Activated naive CD8-positive, alpha-beta T cell treated with anti-CD3 and anti-CD28 coated beads for 36 hours (primary cell): ENCODE measurements at regions not wholly inside any gene's neighbourhood (a gene's known extent, or its start where the extent isn't known, plus 50 kb on each side); places are given as distances from the start of the nearest gene placed in this dataset.
"Not testable (repeated sequence)": the region's sequence is repeated elsewhere in the genome, so short reads cannot be mapped to it uniquely, and the experiment has no call there.

Source experiments
- DNase-seq: peaks from one replicate; pipeline ENCODE4 v3.0.0; 2021
- H3K27ac Mint-ChIP-seq: one replicate; pipeline ENCODE4 v1.8.0; 2022; ENCODE audit warnings: mild to moderate bottlenecking, moderate library complexity, mixed read lengths
- H3K27me3 Mint-ChIP-seq: one replicate; pipeline ENCODE4 v1.8.0; 2022; ENCODE audit warnings: mild to moderate bottlenecking, mixed read lengths
- H3K36me3 Mint-ChIP-seq: one replicate; pipeline ENCODE4 v1.8.0; 2021; ENCODE audit warnings: mild to moderate bottlenecking, mixed read lengths
- H3K4me1 Mint-ChIP-seq: one replicate; pipeline ENCODE4 v1.8.0; 2021; ENCODE audit warnings: mixed read lengths
- H3K4me3 Mint-ChIP-seq: one replicate; pipeline ENCODE4 v1.8.0; 2022; ENCODE audit warnings: mild to moderate bottlenecking, moderate library complexity, mixed read lengths
- H3K9me3 Mint-ChIP-seq: one replicate; pipeline ENCODE4 v1.8.0; 2022; ENCODE audit warnings: mixed read lengths

- Mint-ChIP-seq H3K36me3 (no peaks in the 10 kb centered on the region), H3K4me3 (no peak overlapping the region), H3K9me3 (peaks cover 6% of the 10 kb centered on the region), H3K4me1 (no peaks in the 10 kb centered on the region), H3K27ac (no peak overlapping the region), H3K27me3 (peaks cover 9% of the 10 kb centered on the region)
- no peak for DNase-seq
These were observed 97.9 kb downstream of the TMEM168 start for GRCh38 chr7:112692333-112692732.

GRCh38 chr7:112697211-112697610 is 93.0 kb downstream of the TMEM168 start:
- H3K4me3 Mint-ChIP-seq, DNase-seq, H3K4me1 Mint-ChIP-seq, H3K9me3 Mint-ChIP-seq, H3K36me3 Mint-ChIP-seq, H3K27ac Mint-ChIP-seq: not testable (repeated sequence)
- H3K27me3 Mint-ChIP-seq = peaks cover 21% of the 10 kb centered on the region

- peaks cover 4% of the 10 kb centered on the region for H3K9me3 Mint-ChIP-seq
- DNase-seq = no peak
- no peaks in the 10 kb centered on the region for H3K36me3 Mint-ChIP-seq
- no peaks in the 10 kb centered on the region for H3K4me1 Mint-ChIP-seq
- no peak overlapping the region for H3K27ac Mint-ChIP-seq
- no peak overlapping the region for H3K4me3 Mint-ChIP-seq
- H3K27me3 Mint-ChIP-seq = peaks cover 17% of the 10 kb centered on the region
These were observed 90.3 kb downstream of the TMEM168 start for GRCh38 chr7:112699725-112700513.

- no peak for DNase-seq
- Mint-ChIP-seq H3K9me3 (peaks cover 3% of the 10 kb centered on the region), H3K4me3 (no peak overlapping the region), H3K27me3 (peaks cover 17% of the 10 kb centered on the region), H3K27ac (no peak overlapping the region), H3K4me1 (no peaks in the 10 kb centered on the region), H3K36me3 (no peaks in the 10 kb centered on the region)
These were observed 88.7 kb downstream of the TMEM168 start for GRCh38 chr7:112701456-112701855.

GRCh38 chr7:112707655-112708054 is 82.5 kb downstream of the TMEM168 start:
- H3K27ac Mint-ChIP-seq = no peak overlapping the region
- H3K4me1 Mint-ChIP-seq = no peaks in the 10 kb centered on the region
- DNase-seq = no peak
- H3K27me3 Mint-ChIP-seq = no peaks in the 10 kb centered on the region
- H3K4me3 Mint-ChIP-seq = no peak overlapping the region
- H3K9me3 Mint-ChIP-seq = no peaks in the 10 kb centered on the region
- no peaks in the 10 kb centered on the region for H3K36me3 Mint-ChIP-seq

- DNase-seq = no peak
- Mint-ChIP-seq H3K4me3 (no peak overlapping the region), H3K9me3 (no peaks in the 10 kb centered on the region), H3K27me3 (no peaks in the 10 kb centered on the region), H3K4me1 (no peaks in the 10 kb centered on the region), H3K36me3 (no peaks in the 10 kb centered on the region), H3K27ac (no peak overlapping the region)
These were observed 82.0 kb downstream of the TMEM168 start for GRCh38 chr7:112708236-112708635.
